K562 (cell line): ENCODE measurements at regions not wholly inside any gene's neighbourhood (a gene's known extent, or its start where the extent isn't known, plus 50 kb on each side); places are given as distances from the start of the nearest gene placed in this dataset.
A peak's percentile ranks its signal among the peaks of the same experiment; 100 is the strongest.

Source experiments
- ATAC-seq: fragments of 200-7000 bp; cut with Tn5 transposase; 3 replicates; pipeline ENCODE4 v1.9.1; 2020; ENCODE audit warnings: moderate library complexity
- BruUV-seq: library from RNA; stranded (reverse); fragments of 400-500 nt; replicated peaks from 2 replicates; lab custom pipeline; 2021; lab: Mats Ljungman, UMichigan
- CTCF ChIA-PET: fragments of 300-600 bp; formaldehyde crosslinking; extraction: SDS; loops from one replicate; lab custom pipeline; 2021; ENCODE audit warnings: low intra/inter-chr PET ratio; lab: Yijun Ruan, JAX
- POLR2A ChIA-PET: fragments of 300-600, 350-650 bp; sonication (Branson Sonifier 250); formaldehyde crosslinking; extraction: SDS; loops from one replicate; lab custom pipeline; 2021; ENCODE audit warnings: antibody characterized with exemption, inconsistent platforms; lab: Yijun Ruan, JAX
- DNase-seq, 4 experiments: peaks; one replicate each; pipeline versions ENCODE4 v3.0.0 to v3.0.0-alpha.2; 2011 to 2018; ENCODE audit warnings: low spot score in 3 of 4, mixed read lengths in 3 of 4; ENCODE audit errors: extremely low read depth in 1 of 4
- FAIRE-seq: peaks from 2 replicates; lab custom pipeline; 2011; peaks lifted over from hg19 to GRCh38; lab: Jason Lieb, UNC
- H2AFZ ChIP-seq: 2 replicates; pipeline ENCODE4 v1.6.0; 2011; ENCODE audit warnings: low read depth, low read length, control low read depth, inconsistent platforms
- H3K27ac ChIP-seq: fragments of 200-600 bp; 3 replicates; pipeline ENCODE4 v1.8.0; 2011; ENCODE audit warnings: low read depth, mild to moderate bottlenecking, control low read depth, inconsistent platforms, low read length, moderate library complexity, mixed read lengths; ENCODE audit errors: extremely low read depth
- H3K27me3 ChIP-seq, 2 experiments: fragments of 300-600 bp in 1 of 2; 2 replicates in 1 of 2; 3 replicates in 1 of 2; pipeline versions ENCODE4 v1.6.0 to v1.8.0; 2011; ENCODE audit warnings: inconsistent platforms in 2 of 2, low read length in 2 of 2, mild to moderate bottlenecking in 1 of 2, mixed read lengths in 1 of 2, moderate library complexity in 1 of 2; ENCODE audit not compliant: control insufficient read depth in 2 of 2, insufficient read depth in 2 of 2
- H3K36me3 ChIP-seq: fragments of 300-600 bp; 3 replicates; pipeline ENCODE4 v1.8.0; 2011; ENCODE audit warnings: mild to moderate bottlenecking, low read length, inconsistent platforms; ENCODE audit not compliant: control insufficient read depth, insufficient read depth
- H3K4me1 ChIP-seq, 2 experiments: fragments of 200-600 bp in 1 of 2; replicated peaks in 1 of 2; 2 replicates in 1 of 2; 3 replicates in 1 of 2; pipeline versions ENCODE4 v1.5.1 to v1.8.0; 2011; ENCODE audit warnings: inconsistent platforms in 2 of 2, low read length in 2 of 2, mild to moderate bottlenecking in 1 of 2, mixed read lengths in 1 of 2, moderate library complexity in 1 of 2; ENCODE audit not compliant: control insufficient read depth in 2 of 2, insufficient read depth in 2 of 2
- H3K4me2 ChIP-seq: 2 replicates; pipeline ENCODE4 v1.6.1; 2011; ENCODE audit warnings: low read length, control low read depth, inconsistent platforms, mixed read lengths; ENCODE audit not compliant: insufficient read depth
- H3K4me3 ChIP-seq: fragments of 200-600 bp; sonication (generic), shearing (Covaris generic); 2 replicates; pipeline ENCODE4 v1.5.1; 2016; ENCODE audit warnings: control low read depth, inconsistent platforms
- H3K79me2 ChIP-seq: fragments of 200-600 bp; 3 replicates; pipeline ENCODE4 v1.8.0; 2011; ENCODE audit warnings: low read length, inconsistent platforms; ENCODE audit not compliant: control insufficient read depth, insufficient read depth
- H3K9ac ChIP-seq, 2 experiments: 2 replicates each; pipeline versions ENCODE4 v1.6.0 to v1.6.1; 2011; ENCODE audit warnings: low read depth in 2 of 2, low read length in 2 of 2, control low read depth in 1 of 2, inconsistent platforms in 1 of 2, mild to moderate bottlenecking in 1 of 2, mixed read lengths in 1 of 2; ENCODE audit not compliant: insufficient read depth in 1 of 2
- H3K9me1 ChIP-seq: one replicate; pipeline ENCODE4 v1.6.0; 2011; ENCODE audit warnings: inconsistent platforms, mild to moderate bottlenecking, low read length, moderate library complexity; ENCODE audit not compliant: control insufficient read depth, insufficient read depth
- H3K9me3 ChIP-seq: replicated peaks from 2 replicates; pipeline ENCODE4 v1.5.1; 2011; ENCODE audit warnings: low read depth, low read length, inconsistent platforms; ENCODE audit not compliant: control insufficient read depth, insufficient read depth
- H4K20me1 ChIP-seq: replicated peaks from 2 replicates; pipeline ENCODE4 v1.6.1; 2011; ENCODE audit warnings: low read length, inconsistent platforms, mixed read lengths; ENCODE audit not compliant: control insufficient read depth, insufficient read depth
- ARNT ChIP-seq, 2 experiments: fragments of 450-650 bp; IDR thresholded peaks; 2 replicates each; pipeline ENCODE4 v1.6.1; 2016; ENCODE audit warnings: mild to moderate bottlenecking in 1 of 2
- BACH1 ChIP-seq: fragments of 200-800 bp; sonication (Bioruptor generic); IDR thresholded peaks from 2 replicates; pipeline ENCODE4 v1.6.1; 2016; ENCODE audit warnings: missing genetic modification characterization, missing compliant biosample characterization
- BRF1 ChIP-seq: IDR thresholded peaks from 3 replicates; pipeline ENCODE4 v1.6.1; 2011; ENCODE audit warnings: borderline replicate concordance, mild to moderate bottlenecking; ENCODE audit not compliant: insufficient read length; ENCODE audit errors: extremely low read depth
- CBFA2T3 ChIP-seq: fragments of 450-650 bp; IDR thresholded peaks from 2 replicates; pipeline ENCODE4 v1.6.1; 2017
- E4F1 ChIP-seq: fragments of 250-450 bp; sonication (Bioruptor Pico); IDR thresholded peaks from 2 replicates; pipeline ENCODE4 v1.5.0; 2021; ENCODE audit warnings: mild to moderate bottlenecking, borderline replicate concordance
- EGR1 ChIP-seq: fragments of 450-650 bp; conservative IDR thresholded peaks from 2 replicates; pipeline ENCODE4 v1.6.1; 2017; ENCODE audit warnings: mild to moderate bottlenecking
- FOXA3 ChIP-seq, 2 experiments: fragments of 450-650 bp in 1 of 2; sonication (generic) in 1 of 2; formaldehyde crosslinking; IDR thresholded peaks in 1 of 2; conservative IDR thresholded peaks in 1 of 2; 2 replicates each; pipeline versions ENCODE4 v1.4.0 to v1.8.0; 2020 to 2022; ENCODE audit warnings: mild to moderate bottlenecking in 2 of 2, missing genetic modification reagents in 1 of 2
- MAFF ChIP-seq: IDR thresholded peaks from 2 replicates; pipeline ENCODE4 v1.6.1; 2012; ENCODE audit warnings: low read length, improper control_type of control experiment
- MAFG ChIP-seq: fragments of 450-650 bp; conservative IDR thresholded peaks from 2 replicates; pipeline ENCODE4 v1.6.1; 2016; ENCODE audit warnings: missing genetic modification characterization, missing compliant biosample characterization
- MAFK ChIP-seq: IDR thresholded peaks from 2 replicates; pipeline ENCODE4 v1.6.1; 2011; ENCODE audit warnings: low read length, improper control_type of control experiment
- RBM25 ChIP-seq: fragments of 200-400 bp; formaldehyde crosslinking; IDR thresholded peaks from 2 replicates; pipeline ENCODE4 v1.6.1; 2018; ENCODE audit warnings: low read length, low read depth, moderate library complexity; ENCODE audit not compliant: severe bottlenecking
- RUNX1 ChIP-seq: sonication (generic); IDR thresholded peaks from 2 replicates; pipeline ENCODE4 v1.6.1; 2016; ENCODE audit warnings: antibody characterized with exemption, low read depth
- SMC3 ChIP-seq: conservative IDR thresholded peaks from 2 replicates; pipeline ENCODE4 v1.6.1; 2011; ENCODE audit warnings: low read depth, low read length, improper control_type of control experiment; ENCODE audit not compliant: insufficient read depth
- TEAD4 ChIP-seq, 2 experiments: sonication (generic) in 1 of 2; formaldehyde crosslinking in 1 of 2; IDR thresholded peaks; 2 replicates each; pipeline versions ENCODE4 v1.6.1 to v1.8.0; 2012 to 2022; ENCODE audit warnings: borderline replicate concordance in 1 of 2, inconsistent platforms in 1 of 2, low read length in 1 of 2, mild to moderate bottlenecking in 1 of 2, missing genetic modification reagents in 1 of 2
- TOE1 ChIP-seq, 2 experiments: fragments of 450-650 bp in 1 of 2; sonication (generic) in 1 of 2; formaldehyde crosslinking in 1 of 2; IDR thresholded peaks; 2 replicates each; pipeline versions ENCODE4 v1.7.1 to v1.8.0; 2016 to 2022; ENCODE audit warnings: borderline replicate concordance in 2 of 2, mild to moderate bottlenecking in 2 of 2, antibody characterized with exemption in 1 of 2, inconsistent platforms in 1 of 2, low read depth in 1 of 2, missing genetic modification reagents in 1 of 2, moderate library complexity in 1 of 2
- ZNF263 ChIP-seq: sonication (generic); formaldehyde crosslinking; IDR thresholded peaks from 2 replicates; pipeline ENCODE4 v1.8.0; 2022; ENCODE audit warnings: mild to moderate bottlenecking, missing genetic modification reagents, borderline replicate concordance
- ZNF408 ChIP-seq: fragments of 250-450 bp; sonication (Bioruptor Pico); IDR thresholded peaks from 2 replicates; pipeline ENCODE4 v1.4.0; 2020; ENCODE audit warnings: low read depth, mild to moderate bottlenecking, moderate library complexity
- ZNF696 ChIP-seq: fragments of 250-450 bp; sonication (Bioruptor Pico); conservative IDR thresholded peaks from 2 replicates; pipeline ENCODE4 v1.4.0; 2020; ENCODE audit warnings: mild to moderate bottlenecking, moderate library complexity
- ZSCAN32 ChIP-seq: fragments of 450-650 bp; formaldehyde crosslinking; IDR thresholded peaks from 2 replicates; pipeline ENCODE4 v1.4.0; 2020; ENCODE audit warnings: mild to moderate bottlenecking, moderate library complexity
- WGBS: fragments of 100-300 bp; shearing (Covaris generic); methylation state at CpG from one replicate; pipeline ENCODE4 v1.1.6; 2016; ENCODE audit warnings: low coverage, mixed read lengths; ENCODE audit not compliant: insufficient coverage; ENCODE audit errors: missing lambda C conversion rate; 5-methylcytosine and 5-hydroxymethylcytosine counted together
- in situ Hi-C: fragments of 300-500 bp; cut with MboI; formaldehyde crosslinking; loops from 4 replicates; pipeline ENCODE4 v1.15.0; 2018; ENCODE audit warnings: inconsistent platforms, mixed read lengths
- intact Hi-C: fragments of 100-400 bp; cut with micrococcal nuclease; formaldehyde crosslinking; loops from 2 replicates; pipeline ENCODE4 v1.14.2; 2022

- Histone ChIP-seq H3K9me1 (no peaks in the 10 kb centered on the region), H3K9ac (no peak overlapping the region), H3K79me2 (no peaks in the 10 kb centered on the region), H3K4me3 (no peak overlapping the region), H3K27ac (no peak overlapping the region), H3K4me2 (no peak overlapping the region), H3K4me1 (peaks cover 0 to 5% of the 10 kb centered on the region in 2 experiments; a peak in 1 of 5 replicates), H2AFZ (no peak overlapping the region), H3K36me3 (peaks cover 18% of the 10 kb centered on the region; the same call in 2 of the 3 replicates), H4K20me1 (no peaks in the 10 kb centered on the region), H3K27me3 (no peaks in the 10 kb centered on the region), H3K9me3 (no peaks in the 10 kb centered on the region; the same call in 1 of the 2 replicates)
- no TSS peak for BruUV-seq
- DNase-seq (no peak), ATAC-seq (peak; percentile 5; the same call in 1 of the 3 replicates), FAIRE-seq (no peak)
- in situ Hi-C loops, result loop anchor here (10.0 kb wide), 1 partner anchor 150 kb away; no protein-coding TSS in a partner anchor
- 67% methylated on average over 6 of the region's 6 CpGs for WGBS
- ChIA-PET POLR2A (interaction anchor here (0.6 to 1.3 kb wide), 2 partner anchors 9 to 22 kb away, joined by 5 to 8 read pairs; no protein-coding TSS in a partner anchor), CTCF (interaction anchor here (5.0 kb wide), 1 partner anchor 354 kb away, joined by 75 read pairs; no protein-coding TSS in a partner anchor)
- intact Hi-C loops, result loop anchor here (10.0 kb wide), 2 partner anchors 700 to 1080 kb away; no protein-coding TSS in a partner anchor
- no peak for TF ChIP-seq ZNF408 (CRISPR knock-in tag)
- no peak for TF ChIP-seq FOXA3 (CRISPR knock-in tag; conservative IDR thresholded peaks at IDR 0.05 in 1 of 2, IDR thresholded peaks at IDR 0.05 in 1 of 2)
- TF ChIP-seq E4F1 (CRISPR knock-in tag), result no peak
- TF ChIP-seq MAFK, result peak; percentile 47
- no peak for TF ChIP-seq SMC3
- TF ChIP-seq CBFA2T3, result peak; percentile 28
- TF ChIP-seq MAFG (tag), result peak; percentile 57; the same call in 1 of the 2 replicates
- no peak for TF ChIP-seq RBM25
- TF ChIP-seq MAFF, result peak; percentile 40; the same call in 1 of the 2 replicates
- no peak for TF ChIP-seq ZNF696
- TF ChIP-seq BRF1, result no peak
- TF ChIP-seq RUNX1, result no peak
- TF ChIP-seq TOE1 (IDR thresholded peaks at IDR 0.05; ENCODE audit: borderline replicate concordance), result no peak
- no peak for TF ChIP-seq TOE1 (CRISPR knock-in tag; IDR thresholded peaks at IDR 0.05; ENCODE audit: borderline replicate concordance, low read depth)
- TF ChIP-seq ARNT (IDR thresholded peaks at IDR 0.05), result no peak
- 0 out of 2 replicates have a peak, but pooled peaks have one; percentile 10 for TF ChIP-seq ZNF263 (CRISPR knock-in tag)
- TF ChIP-seq BACH1 (tag), result no peak
- TF ChIP-seq TEAD4 (IDR thresholded peaks at IDR 0.05; ENCODE audit: low read length), result no peak
- TF ChIP-seq TEAD4 (CRISPR knock-in tag; IDR thresholded peaks at IDR 0.05; ENCODE audit: borderline replicate concordance), result no peak
- no peak for TF ChIP-seq ZSCAN32 (CRISPR knock-in tag)
- no peak for TF ChIP-seq EGR1
These were observed 69.8 kb upstream of the PIK3CG start for GRCh38 chr7:106795084-106795876.
